Ovary (tissue), 7 donors: ENCODE measurements at regions not wholly inside any gene's neighbourhood (a gene's known extent, or its start where the extent isn't known, plus 50 kb on each side); places are given as distances from the start of the nearest gene placed in this dataset.

Source experiments
- DNase-seq, 5 donors: peaks; one replicate each; pipeline ENCODE4 v3.0.0-alpha.2; 2019 to 2020
- H3K27ac ChIP-seq, 2 donors: fragments of 200-600 bp; one replicate each; pipeline versions ENCODE4 v1.5.1 to v1.8.0; 2019 to 2022
- H3K27me3 ChIP-seq: fragments of 200-600 bp; one replicate; pipeline ENCODE4 v1.8.0; 2022
- H3K36me3 ChIP-seq: fragments of 200-600 bp; sonication (generic); one replicate; pipeline ENCODE4 v1.5.1; 2019
- H3K4me1 ChIP-seq: one replicate; pipeline ENCODE4 v1.8.1; 2013; ENCODE audit warnings: mild to moderate bottlenecking, moderate library complexity; ENCODE audit not compliant: insufficient read depth
- H3K4me3 ChIP-seq: fragments of 200-600 bp; sonication (generic); one replicate; pipeline ENCODE4 v1.5.1; 2017
- H3K9me3 ChIP-seq, 2 donors: fragments of 200-600 bp in 1 of 2; sonication (generic) in 1 of 2; one replicate each; pipeline versions ENCODE4 v1.5.1 to v1.8.1; 2013 to 2019; ENCODE audit warnings: mild to moderate bottlenecking in 1 of 2, moderate library complexity in 1 of 2
- EP300 ChIP-seq: sonication (generic); formaldehyde crosslinking; IDR thresholded peaks from one replicate; pipeline ENCODE4 v1.6.1; 2017; ENCODE audit warnings: antibody characterized with exemption
- POLR2A ChIP-seq: fragments of 450-650 bp; IDR thresholded peaks from one replicate; pipeline ENCODE4 v1.6.1; 2017; ENCODE audit warnings: antibody characterized with exemption, mild to moderate bottlenecking, moderate library complexity
- whole genome bisulfite sequencing, 3 donors: extraction: QIAGEN DNeasy Blood & Tissue Kit in 1 of 3; methylation state at CpG; one replicate each; pipeline versions ENCODE4 v1.1.5 to v1.1.7; 2013 to 2017; 5-methylcytosine and 5-hydroxymethylcytosine counted together
- intact Hi-C, 4 donors: fragments of 100-400 bp; cut with DNase I; formaldehyde crosslinking; loops; one replicate each; pipeline versions ENCODE4 v1.11.0 to v1.15.1; 2022 to 2023
- TF ChIP-seq, protein P1 (sequence below), 3 donors: fragments of 450-650 bp in 2 of 3; fragments of 200-600 bp in 1 of 3; IDR thresholded peaks; one replicate each; pipeline versions ENCODE4 v1.5.1 to v1.8.0; 2016 to 2022; ENCODE audit warnings: antibody characterized with exemption in 3 of 3, mild to moderate bottlenecking in 1 of 3
- donor health status: DM: no; HTN: no; CAD: no; lungs with moderate emphysema.
- donor health status: DM: no; HTN: no; CAD: no.
- donor health status: Bipolar disorder and iron deficiency.
- donor health status: DM: no; HTN: no; CAD: no.
- donor health status: DM: yes; HTN: yes; CAD: no.

- no peaks in the 10 kb centered on the region for H3K36me3 ChIP-seq
- WGBS, 3 donors = 64 to 74% (median 67%) methylated on average over 4 of the region's 4 CpGs
These were observed 1753.2 kb upstream of the PCDH7 start for GRCh38 chr4:28966982-28967381.

GRCh38 chr4:28973587-28974350 lies 1746.4 kb upstream of the PCDH7 start:
- 57 to 70% (median 68%) methylated on average over 3 of the region's 3 CpGs for WGBS, 3 donors
- Histone ChIP-seq H3K4me1 (no peaks in the 10 kb centered on the region), H3K9me3 (no peaks in the 10 kb centered on the region), H3K27ac (no peak overlapping the region), H3K36me3 (no peaks in the 10 kb centered on the region), H3K27me3 (no peaks in the 10 kb centered on the region), H3K4me3 (no peak overlapping the region)
- TF ChIP-seq EP300 = no peak
- TF ChIP-seq, protein P1, sequence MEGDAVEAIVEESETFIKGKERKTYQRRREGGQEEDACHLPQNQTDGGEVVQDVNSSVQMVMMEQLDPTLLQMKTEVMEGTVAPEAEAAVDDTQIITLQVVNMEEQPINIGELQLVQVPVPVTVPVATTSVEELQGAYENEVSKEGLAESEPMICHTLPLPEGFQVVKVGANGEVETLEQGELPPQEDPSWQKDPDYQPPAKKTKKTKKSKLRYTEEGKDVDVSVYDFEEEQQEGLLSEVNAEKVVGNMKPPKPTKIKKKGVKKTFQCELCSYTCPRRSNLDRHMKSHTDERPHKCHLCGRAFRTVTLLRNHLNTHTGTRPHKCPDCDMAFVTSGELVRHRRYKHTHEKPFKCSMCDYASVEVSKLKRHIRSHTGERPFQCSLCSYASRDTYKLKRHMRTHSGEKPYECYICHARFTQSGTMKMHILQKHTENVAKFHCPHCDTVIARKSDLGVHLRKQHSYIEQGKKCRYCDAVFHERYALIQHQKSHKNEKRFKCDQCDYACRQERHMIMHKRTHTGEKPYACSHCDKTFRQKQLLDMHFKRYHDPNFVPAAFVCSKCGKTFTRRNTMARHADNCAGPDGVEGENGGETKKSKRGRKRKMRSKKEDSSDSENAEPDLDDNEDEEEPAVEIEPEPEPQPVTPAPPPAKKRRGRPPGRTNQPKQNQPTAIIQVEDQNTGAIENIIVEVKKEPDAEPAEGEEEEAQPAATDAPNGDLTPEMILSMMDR (IDR thresholded peaks at IDR 0.05) = no peak
- TF ChIP-seq POLR2A = no peak
- intact Hi-C loops = no loop called here
- no peak for DNase-seq

More at GRCh38 chr4:28966982-28967381, 1753.2 kb upstream of the PCDH7 start:
- Histone ChIP-seq H3K4me3 (no peak overlapping the region), H3K27me3 (no peaks in the 10 kb centered on the region), H3K4me1 (no peaks in the 10 kb centered on the region), H3K27ac (no peak overlapping the region), H3K9me3 (no peaks in the 10 kb centered on the region)
- intact Hi-C loops = no loop called here
- TF ChIP-seq POLR2A = no peak
- TF ChIP-seq EP300 = no peak
- TF ChIP-seq, protein P1 (IDR thresholded peaks at IDR 0.05) = no peak
- DNase-seq = no peak

DNA sequence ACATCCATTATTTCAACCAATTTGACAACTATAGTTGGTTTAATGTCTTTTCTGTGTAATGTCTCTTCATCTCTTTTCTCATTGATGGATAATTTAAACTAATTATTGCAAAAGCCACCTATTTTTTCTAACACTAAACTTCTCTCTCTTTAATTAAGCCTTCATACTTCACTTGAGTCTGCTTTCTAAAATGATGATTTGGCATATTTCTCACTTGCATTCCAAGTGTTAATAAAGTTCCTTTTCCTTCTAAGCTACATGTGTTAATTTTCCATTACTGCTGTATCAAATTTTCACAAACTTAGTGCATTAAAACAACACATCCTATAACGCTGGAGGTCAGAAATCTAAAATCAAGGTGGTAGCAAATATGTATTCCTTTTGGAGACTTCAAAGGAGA lies 1743.8 kb upstream of the PCDH7 start:
- H3K27ac ChIP-seq = no peak overlapping the region
- TF ChIP-seq, protein P1 (IDR thresholded peaks at IDR 0.05) = no peak
- TF ChIP-seq EP300 (no peak), POLR2A (no peak)
- no peak overlapping the region for H3K4me3 ChIP-seq
- no peaks in the 10 kb centered on the region for H3K9me3 ChIP-seq
- intact Hi-C loops = no loop called here
- no peaks in the 10 kb centered on the region for H3K27me3 ChIP-seq
- no peak for DNase-seq
- H3K36me3 ChIP-seq = no peaks in the 10 kb centered on the region
- WGBS, 3 donors = 70 to 74% (median 73%) methylated on average over 1 of the region's 1 CpG
- no peaks in the 10 kb centered on the region for H3K4me1 ChIP-seq

DNA sequence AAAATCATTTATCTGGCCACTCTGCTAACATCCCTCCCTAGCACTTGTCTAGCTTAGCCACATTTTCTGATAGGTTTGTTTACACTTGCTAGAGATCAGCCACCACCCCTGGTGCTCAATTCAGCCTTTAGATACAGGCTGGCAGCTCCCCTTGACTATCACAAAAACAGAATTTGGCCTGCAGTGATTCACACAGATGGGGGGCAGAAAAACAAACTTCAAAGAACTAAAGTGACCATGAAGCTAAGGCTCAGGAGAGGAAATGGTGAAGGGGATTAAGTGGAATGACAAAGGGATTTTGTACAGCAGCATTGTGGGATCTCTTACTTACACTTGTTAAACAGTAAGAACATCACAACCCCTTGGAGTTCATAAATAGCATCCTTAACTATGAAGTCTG lies 1718.0 kb upstream of the PCDH7 start:
- Histone ChIP-seq H3K27me3 (no peaks in the 10 kb centered on the region), H3K9me3 (no peaks in the 10 kb centered on the region), H3K4me1 (no peaks in the 10 kb centered on the region), H3K36me3 (no peaks in the 10 kb centered on the region), H3K27ac (no peak overlapping the region), H3K4me3 (no peak overlapping the region)
- DNase-seq = no peak
- TF ChIP-seq POLR2A (no peak), EP300 (no peak)
- TF ChIP-seq, protein P1 (IDR thresholded peaks at IDR 0.05) = no peak
- intact Hi-C loops = no loop called here
